Fibroblast of the aortic adventitia (primary cell): ENCODE measurements at regions not wholly inside any gene's neighbourhood (a gene's known extent, or its start where the extent isn't known, plus 50 kb on each side); places are given as distances from the start of the nearest gene placed in this dataset.

Experiments used
- DNase-seq: peaks from one replicate; pipeline ENCODE4 v3.0.0-alpha.2; 2010; ENCODE audit warnings: low read depth
- H3K4me3 ChIP-seq: 2 replicates; pipeline ENCODE4 v1.5.1; 2011; ENCODE audit warnings: low read depth, mild to moderate bottlenecking, control low read depth, low read length, moderate library complexity
- TF ChIP-seq, protein P1 (sequence below): IDR thresholded peaks from 2 replicates; pipeline ENCODE4 v1.5.1; 2011; ENCODE audit warnings: mild to moderate bottlenecking, low read length, control low read depth, inconsistent platforms; ENCODE audit not compliant: insufficient read depth

DNA sequence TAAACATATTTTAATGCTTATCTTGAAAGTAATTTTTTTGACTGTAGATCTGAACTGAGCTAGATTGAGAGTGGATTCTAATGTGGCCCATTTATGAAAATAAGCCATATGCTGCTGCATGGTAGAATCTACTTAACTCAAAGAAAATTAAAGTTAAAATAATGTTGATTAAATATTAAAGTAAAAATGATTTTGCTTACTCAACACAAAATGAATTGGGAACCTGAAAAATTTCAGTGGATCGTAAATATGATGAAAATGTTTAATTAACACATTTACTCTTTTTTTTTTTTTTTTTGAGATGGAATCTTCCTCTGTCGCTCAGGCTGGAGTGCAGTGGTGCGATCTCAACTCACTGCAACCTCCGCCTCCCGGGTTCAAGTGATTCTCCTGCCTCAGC is 144.5 kb upstream of the HMGN3 start:
- no peak for DNase-seq
- no peak overlapping the region for H3K4me3 ChIP-seq

GRCh38 chr6:79377888-79378348 is 143.4 kb upstream of the HMGN3 start:
- TF ChIP-seq, protein P1, sequence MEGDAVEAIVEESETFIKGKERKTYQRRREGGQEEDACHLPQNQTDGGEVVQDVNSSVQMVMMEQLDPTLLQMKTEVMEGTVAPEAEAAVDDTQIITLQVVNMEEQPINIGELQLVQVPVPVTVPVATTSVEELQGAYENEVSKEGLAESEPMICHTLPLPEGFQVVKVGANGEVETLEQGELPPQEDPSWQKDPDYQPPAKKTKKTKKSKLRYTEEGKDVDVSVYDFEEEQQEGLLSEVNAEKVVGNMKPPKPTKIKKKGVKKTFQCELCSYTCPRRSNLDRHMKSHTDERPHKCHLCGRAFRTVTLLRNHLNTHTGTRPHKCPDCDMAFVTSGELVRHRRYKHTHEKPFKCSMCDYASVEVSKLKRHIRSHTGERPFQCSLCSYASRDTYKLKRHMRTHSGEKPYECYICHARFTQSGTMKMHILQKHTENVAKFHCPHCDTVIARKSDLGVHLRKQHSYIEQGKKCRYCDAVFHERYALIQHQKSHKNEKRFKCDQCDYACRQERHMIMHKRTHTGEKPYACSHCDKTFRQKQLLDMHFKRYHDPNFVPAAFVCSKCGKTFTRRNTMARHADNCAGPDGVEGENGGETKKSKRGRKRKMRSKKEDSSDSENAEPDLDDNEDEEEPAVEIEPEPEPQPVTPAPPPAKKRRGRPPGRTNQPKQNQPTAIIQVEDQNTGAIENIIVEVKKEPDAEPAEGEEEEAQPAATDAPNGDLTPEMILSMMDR, result no peak
- no peak for DNase-seq
- no peak overlapping the region for H3K4me3 ChIP-seq

More for the DNA sequence above, 144.5 kb upstream of the HMGN3 start:
- TF ChIP-seq, protein P1, result no peak

GRCh38 chr6:79377047-79377446 is 142.6 kb upstream of the HMGN3 start:
- TF ChIP-seq, protein P1, result no peak
- DNase-seq, result peak; percentile 7

DNA sequence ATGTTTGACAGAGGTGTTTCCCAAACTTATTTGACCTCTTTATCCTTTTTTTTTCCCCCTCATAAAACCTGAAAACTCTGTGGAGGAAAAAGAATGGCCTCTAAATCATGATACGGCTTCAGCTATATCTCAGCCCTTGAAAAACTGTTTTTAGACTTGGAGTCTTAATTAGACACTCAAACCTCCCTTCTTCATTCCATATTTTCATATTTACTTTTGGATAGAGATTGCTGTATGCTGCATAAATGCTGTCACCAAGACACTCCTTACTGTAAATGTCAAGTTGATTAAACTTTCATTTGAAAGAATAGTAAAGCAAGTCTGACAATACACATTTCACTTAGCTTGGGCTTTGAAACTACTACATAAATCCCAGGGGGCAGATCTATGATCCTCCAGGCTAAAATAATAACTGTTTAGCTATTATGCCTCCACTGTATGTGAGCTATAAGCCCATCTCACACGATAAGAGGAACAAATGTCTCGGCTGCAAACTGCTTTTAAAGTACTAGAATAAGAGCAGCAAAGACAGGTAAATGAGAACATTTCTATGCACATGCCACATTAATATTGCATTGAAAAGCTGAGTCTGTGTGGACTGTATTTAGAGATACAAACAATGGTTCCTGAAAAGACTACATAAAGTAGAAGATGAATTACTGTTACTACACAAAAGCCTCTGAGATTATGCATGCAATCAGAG is 141.3 kb upstream of the HMGN3 start:
- H3K4me3 ChIP-seq, result no peak overlapping the region
- TF ChIP-seq, protein P1, result no peak
- no peak for DNase-seq

More at GRCh38 chr6:79377047-79377446, 142.6 kb upstream of the HMGN3 start:
- H3K4me3 ChIP-seq, result no peak overlapping the region

GRCh38 chr6:79374308-79374707 is 139.8 kb upstream of the HMGN3 start:
- H3K4me3 ChIP-seq, result no peak overlapping the region
- TF ChIP-seq, protein P1, result no peak
- DNase-seq, result no peak

DNA sequence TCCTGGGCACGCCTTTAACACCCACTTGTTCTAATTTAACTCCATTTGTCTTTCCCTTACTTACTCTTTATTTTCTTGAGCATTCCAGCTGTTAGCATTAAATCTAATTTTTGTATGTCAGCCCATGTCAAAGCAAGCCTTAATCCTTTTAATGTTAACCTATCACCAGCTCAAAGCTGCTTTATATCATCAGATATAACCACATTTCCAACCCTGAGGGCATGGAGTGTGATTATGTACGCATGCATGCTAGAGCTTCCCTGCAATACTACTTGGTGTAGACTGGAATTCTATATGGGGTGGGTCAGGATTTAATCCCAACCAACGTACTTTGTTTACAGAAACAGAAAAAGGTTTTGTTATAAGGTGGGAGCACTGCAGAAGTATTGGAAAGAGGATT is 139.4 kb upstream of the HMGN3 start:
- no peak overlapping the region for H3K4me3 ChIP-seq
- TF ChIP-seq, protein P1, result no peak
- no peak for DNase-seq

- TF ChIP-seq, protein P1, result no peak
- DNase-seq, result no peak
- H3K4me3 ChIP-seq, result no peak overlapping the region
These were observed 138.8 kb upstream of the HMGN3 start for GRCh38 chr6:79373246-79373645.
